ENCODE measurements at regions not wholly inside any gene's neighbourhood (a gene's known extent, or its start where the extent isn't known, plus 50 kb on each side); places are given as distances from the start of the nearest gene placed in this dataset.

DNA sequence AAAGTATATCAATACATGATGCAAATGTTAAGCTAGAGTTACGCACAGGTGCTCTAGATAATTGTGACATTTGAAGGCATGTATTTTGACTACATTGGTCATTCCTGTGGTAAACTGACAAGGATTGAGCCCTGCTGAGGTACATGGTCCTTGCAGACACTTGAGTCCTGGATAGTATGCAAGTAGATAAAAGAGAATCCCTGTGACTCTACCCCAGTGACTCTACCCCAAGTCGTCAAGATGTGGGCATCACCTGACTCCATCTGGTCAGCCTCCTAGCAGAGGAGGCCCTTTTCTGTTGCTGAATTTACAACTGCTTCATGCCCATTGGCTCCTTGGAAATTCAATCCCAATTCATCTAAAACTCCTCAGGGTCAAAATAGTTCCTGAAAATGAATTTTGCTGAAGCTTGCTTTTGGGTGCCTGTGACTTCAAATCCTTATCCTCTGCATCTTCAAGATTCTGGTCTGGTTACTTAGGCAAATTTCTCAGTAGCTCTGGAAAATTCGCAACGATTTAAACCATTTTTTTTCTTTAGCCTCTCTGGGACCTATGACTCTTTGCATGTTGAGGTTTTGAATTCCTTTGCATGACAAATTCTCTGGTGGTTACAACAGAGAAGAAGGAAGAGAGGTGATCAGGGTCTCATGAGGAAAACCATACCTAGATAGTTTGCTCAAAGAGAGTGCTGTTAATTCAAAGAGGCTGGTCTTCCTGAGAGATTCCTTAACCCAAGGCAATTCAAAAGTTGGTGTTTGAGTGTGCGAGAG, 422.1 kb downstream of the FGF9 start:
- no peak for DNase-seq (ENCODE audit: low read depth)

DNA sequence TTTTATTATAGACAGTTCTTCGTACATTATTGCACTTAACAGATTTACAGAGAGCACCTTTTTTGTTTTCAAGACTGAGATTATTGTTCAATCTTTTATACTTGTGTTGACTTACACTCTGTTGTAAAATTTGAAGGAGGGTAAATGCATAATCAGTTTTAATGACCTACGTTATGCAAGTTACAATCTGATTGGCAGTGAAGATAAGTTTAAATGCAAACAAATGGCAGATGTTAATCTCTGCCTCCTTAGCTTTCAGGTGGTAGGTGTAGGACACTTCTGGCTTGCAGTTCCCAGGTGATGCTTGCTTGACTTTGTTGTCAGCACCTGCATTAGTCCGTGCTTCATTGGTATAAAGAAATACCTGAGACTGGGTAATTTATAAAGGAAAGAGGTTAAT, 424.9 kb downstream of the FGF9 start:
- no peak for DNase-seq (ENCODE audit: low read depth)

- DNase-seq (ENCODE audit: low read depth): no peak
Measured at GRCh38 chr13:22099585-22099984, 428.7 kb downstream of the FGF9 start.

GRCh38 chr13:22102271-22102670, 431.4 kb downstream of the FGF9 start:
- DNase-seq (ENCODE audit: low read depth): no peak

DNA sequence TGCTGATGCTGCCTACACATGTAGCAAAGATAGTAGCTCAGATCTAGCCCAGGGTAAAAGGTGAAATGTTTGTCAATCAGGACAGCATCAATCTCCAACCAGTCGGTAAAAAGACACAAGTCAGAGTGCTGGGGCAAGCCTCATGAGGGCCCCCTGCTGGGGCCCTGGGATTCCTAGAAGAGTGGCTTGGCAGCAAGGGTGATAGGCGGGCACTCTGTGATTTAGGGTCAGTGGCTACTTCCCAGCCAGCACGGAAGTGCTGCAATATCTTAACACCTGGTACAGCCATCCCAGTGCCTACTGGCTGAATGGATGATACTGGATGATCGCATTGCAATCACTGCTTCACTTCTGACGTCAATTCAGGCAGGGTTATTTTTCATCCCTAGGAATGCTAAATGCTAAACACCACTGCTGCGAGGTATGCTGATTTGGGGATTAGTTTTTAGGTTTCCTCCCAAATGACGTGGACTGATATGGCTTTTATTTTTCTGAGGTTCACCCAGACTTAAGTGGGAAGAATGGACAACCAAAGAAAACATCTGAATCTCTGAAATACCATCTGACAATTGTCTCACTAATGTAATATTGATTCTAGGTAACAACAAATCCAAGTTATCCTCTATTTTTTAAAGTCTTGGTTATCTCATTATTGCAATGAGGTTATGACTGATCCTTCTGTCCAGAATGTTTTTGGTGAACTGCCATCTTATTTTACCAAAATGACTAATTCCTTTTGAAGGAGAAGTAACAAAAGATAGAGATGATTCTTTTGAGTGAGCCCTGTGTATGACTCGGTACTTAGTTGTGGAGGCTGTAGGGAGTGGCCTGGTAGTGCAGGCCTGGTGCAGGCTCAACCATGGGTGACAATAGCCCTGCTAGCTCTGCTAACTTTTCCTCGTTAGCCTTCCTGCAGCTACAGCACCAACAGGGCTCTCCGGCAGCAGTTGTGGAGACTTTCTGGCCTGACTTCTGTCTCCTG, 432.5 kb downstream of the FGF9 start:
- no peak for DNase-seq (ENCODE audit: low read depth)

- no peak for DNase-seq (ENCODE audit: low read depth)
Measured at GRCh38 chr13:22106058-22106457, 435.2 kb downstream of the FGF9 start.

GRCh38 chr13:22107549-22107948, 436.7 kb downstream of the FGF9 start:
- DNase-seq (ENCODE audit: low read depth): no peak

- DNase-seq (ENCODE audit: low read depth): no peak
Measured at GRCh38 chr13:22108283-22108942, 437.5 kb downstream of the FGF9 start.

- no peak for DNase-seq (ENCODE audit: low read depth)
Measured at GRCh38 chr13:22108979-22109378, 438.1 kb downstream of the FGF9 start.

DNA sequence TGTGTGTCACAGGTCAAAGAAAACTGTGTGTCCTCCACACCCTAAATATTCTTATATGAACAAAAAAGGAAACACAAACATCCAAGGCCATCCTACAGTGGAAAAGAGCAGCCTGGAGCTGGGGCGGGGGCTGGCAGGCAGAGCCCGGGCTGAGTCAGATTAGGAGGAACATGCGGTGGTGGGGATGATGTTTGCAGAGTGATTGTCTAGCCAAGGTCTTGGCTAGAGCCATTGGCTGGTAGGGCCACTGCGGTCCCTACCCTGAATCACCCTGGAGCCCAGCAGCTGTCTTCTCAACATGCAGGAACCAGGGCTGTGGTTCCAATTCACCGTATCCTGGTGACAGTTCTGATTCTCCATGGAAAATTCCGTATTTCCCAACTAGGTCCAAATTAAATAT, 439.5 kb downstream of the FGF9 start:
- no peak for DNase-seq (ENCODE audit: low read depth)

DNA sequence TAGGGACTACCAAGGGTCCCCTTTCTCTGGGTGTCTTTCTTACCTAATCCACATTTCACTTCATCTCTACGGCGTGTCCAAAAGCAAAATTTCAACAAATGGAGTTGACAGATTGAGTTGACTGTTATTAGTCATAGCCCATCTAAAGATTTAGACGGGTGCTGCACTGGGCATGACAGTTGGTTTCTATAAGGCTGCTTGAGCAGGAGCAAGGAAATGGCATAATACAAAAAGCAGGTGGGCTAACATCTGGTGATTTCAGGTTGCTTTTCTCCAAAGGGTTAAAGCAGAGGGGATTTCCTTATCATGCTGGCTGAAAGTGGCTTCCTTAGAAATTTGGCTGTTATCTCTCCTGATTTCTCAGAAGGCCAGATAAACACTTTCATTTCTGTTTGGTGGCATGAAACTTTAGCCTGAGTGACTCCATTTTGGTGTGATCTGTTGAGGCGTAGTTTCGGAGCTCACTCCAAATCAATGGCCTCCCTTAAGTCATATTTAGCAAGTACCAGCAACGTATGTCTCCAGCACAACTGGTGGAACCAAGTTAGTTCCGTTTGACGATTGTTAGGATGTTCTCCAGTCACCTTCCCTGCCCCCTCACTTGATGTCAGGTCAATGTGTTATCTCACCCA, 440.4 kb downstream of the FGF9 start:
- no peak for DNase-seq (ENCODE audit: low read depth)

- no peak for DNase-seq (ENCODE audit: low read depth)
Measured at GRCh38 chr13:22111961-22112360, 441.1 kb downstream of the FGF9 start.

GRCh38 chr13:22112956-22113745, 442.3 kb downstream of the FGF9 start:
- DNase-seq (ENCODE audit: low read depth): no peak

DNA sequence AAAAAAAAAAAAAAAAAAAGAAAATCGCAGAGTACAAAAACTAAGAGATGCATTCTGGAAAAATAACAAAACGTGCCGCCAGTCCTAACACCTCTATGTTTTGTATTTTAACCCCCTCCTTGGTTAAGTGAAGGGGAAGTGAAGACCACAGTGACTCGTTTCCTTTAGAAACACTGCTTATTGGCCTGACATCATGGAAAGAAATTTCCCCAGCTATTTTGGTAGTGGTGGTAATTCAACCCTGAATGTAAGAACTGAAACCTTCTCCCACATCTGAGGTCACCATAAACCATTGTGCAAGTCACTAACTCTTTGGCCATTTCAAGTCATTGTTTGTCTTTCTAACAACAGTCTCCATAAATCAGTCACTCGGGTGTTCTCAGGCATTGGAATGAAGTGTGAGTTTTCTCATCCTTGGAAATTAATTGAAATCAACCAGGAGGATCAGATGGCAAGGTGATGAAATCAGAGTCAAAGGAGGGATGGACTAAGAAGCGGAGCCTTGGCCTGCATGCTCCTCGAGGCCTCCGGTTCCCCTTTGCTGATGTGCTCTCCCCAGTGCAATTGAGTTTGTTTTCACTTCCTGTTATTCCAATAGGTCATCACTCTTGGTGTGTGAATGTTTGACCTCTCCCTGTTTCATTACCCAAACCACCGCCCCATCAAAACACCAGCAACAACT, 443.9 kb downstream of the FGF9 start:
- no peak for DNase-seq (ENCODE audit: low read depth)

DNA sequence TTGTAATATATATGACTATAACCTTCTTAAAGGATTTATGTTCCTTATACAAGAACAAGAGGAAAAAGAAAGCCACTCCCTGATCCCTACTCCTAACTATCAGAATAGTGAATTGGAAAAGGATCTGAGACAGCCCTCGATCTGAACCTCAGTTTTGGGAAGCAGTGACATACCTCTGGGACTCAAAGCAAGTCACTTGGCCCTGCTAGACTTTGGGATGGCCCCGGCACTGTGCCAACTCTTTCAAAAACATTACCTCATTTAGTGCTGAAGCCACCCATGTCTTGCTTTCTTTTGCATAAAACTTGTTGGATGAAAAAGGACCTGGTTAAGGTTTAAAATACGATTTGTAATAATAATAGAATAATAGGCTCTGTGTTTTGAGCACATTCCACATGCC, 447.3 kb downstream of the FGF9 start:
- no peak for DNase-seq (ENCODE audit: low read depth)

DNA sequence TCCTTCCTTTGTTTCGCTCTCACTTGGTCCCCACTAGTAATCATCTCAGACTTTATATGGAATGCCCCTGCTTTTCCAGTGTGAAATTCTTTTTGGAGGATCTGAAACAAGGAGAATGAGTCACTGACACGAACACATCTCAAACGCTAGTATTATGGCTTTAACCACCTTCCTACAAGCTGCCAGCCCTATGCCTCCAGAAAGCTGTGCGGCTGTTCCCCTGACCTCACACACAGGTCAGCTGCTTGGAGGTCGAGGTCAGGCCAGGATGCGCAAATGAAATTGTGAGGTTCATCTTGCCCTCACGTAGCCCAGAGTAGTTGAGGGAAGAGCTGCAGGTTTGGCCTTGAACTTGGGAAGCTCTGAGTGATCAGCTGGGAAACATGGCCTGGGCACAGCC, 449.8 kb downstream of the FGF9 start:
- no peak for DNase-seq (ENCODE audit: low read depth)

- no peak for DNase-seq (ENCODE audit: low read depth)
Measured at GRCh38 chr13:22121146-22121739, 450.4 kb downstream of the FGF9 start.

GRCh38 chr13:22126433-22127021, 455.7 kb downstream of the FGF9 start:
- no peak for DNase-seq (ENCODE audit: low read depth)

DNA sequence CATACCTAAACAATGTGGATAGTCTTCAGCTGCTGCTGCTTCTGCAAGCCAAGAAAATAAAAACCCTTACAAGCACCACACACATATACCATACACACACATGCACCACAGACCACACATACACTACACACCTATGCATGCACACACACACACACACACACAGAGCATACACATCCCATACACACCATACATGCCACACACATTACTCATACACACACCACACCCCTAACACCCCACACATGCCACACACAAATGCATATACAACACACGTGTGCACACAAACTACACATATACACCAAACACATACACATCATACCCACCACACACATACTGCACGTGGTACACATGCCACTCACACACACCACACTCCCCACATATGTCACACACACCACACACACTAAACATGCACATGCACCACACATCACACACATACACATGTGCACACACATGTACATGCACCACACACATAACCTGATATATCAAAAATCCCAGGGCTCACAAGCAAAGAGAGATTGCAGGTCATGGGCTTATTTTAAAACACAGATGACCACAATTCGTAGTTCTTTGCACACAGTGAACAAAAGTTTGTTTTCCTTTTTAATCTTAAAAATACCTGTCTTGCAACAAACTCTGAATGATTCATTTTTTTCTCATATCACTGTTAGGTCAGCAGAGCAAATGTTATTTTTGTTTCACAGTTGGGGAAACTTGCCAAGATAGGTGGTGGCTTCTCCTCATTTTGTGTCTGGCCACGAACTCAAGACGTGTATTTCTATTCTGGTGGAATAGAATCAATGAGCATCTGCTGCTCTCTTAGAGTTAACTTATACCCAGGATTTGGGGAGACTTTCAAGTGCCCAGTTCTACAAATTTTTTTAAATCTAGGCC, 456.6 kb downstream of the FGF9 start:
- no peak for DNase-seq (ENCODE audit: low read depth)
